Cardiac muscle cell (in vitro differentiated cells and primary cell): ENCODE measurements at regions not wholly inside any gene's neighbourhood (a gene's known extent, or its start where the extent isn't known, plus 50 kb on each side); places are given as distances from the start of the nearest gene placed in this dataset.

Experiments used
- DNase-seq, 2 donors: peaks; one replicate each; pipeline versions ENCODE4 v3.0.0 to v3.0.0-alpha.2; 2010 to 2017; ENCODE audit warnings: low read depth in 1 of 2, low spot score in 1 of 2
- H3K27ac ChIP-seq: fragments of 200-600 bp; sonication (generic); 2 replicates; pipeline ENCODE4 v1.5.1; 2016
- H3K27me3 ChIP-seq: fragments of 200-600 bp; sonication (generic); 2 replicates; pipeline ENCODE4 v1.6.0; 2016; ENCODE audit warnings: control low read depth
- H3K36me3 ChIP-seq: fragments of 200-600 bp; sonication (generic); 2 replicates; pipeline ENCODE4 v1.5.1; 2016; ENCODE audit warnings: control low read depth
- H3K4me1 ChIP-seq: fragments of 200-600 bp; sonication (generic); 2 replicates; pipeline ENCODE4 v1.8.1; 2017; ENCODE audit warnings: low read depth, mild to moderate bottlenecking, mixed run types
- H3K4me3 ChIP-seq: fragments of 200-600 bp; sonication (generic); 2 replicates; pipeline ENCODE4 v1.5.1; 2016; ENCODE audit warnings: mild to moderate bottlenecking
- H3K9me3 ChIP-seq: fragments of 200-600 bp; sonication (generic); 2 replicates; pipeline ENCODE4 v1.5.1; 2017; ENCODE audit warnings: low read depth, mild to moderate bottlenecking, control low read depth
- CTCF ChIP-seq: IDR thresholded peaks from 2 replicates; pipeline ENCODE4 v1.5.1; 2012; ENCODE audit warnings: low read depth, mild to moderate bottlenecking, low read length

DNA sequence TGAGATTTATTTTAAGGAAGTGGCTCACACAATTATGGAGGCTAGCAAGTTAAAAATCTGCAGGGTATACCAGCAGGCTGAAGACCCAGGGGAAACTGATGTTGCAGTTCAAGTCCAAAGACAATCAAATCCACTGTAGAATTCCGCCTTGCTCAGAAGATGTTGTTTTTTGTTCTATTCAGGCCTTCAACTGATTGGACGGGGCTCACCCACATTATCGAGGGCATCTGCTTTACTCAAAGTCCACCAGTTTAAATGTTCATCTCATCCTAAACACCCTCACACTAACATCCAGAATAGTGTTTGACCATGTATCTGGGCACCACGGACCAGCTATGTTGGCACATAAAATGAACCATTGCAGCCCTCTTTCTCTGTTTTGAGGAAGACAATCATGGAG lies 211.2 kb upstream of the GPR26 start:
- H3K36me3 ChIP-seq, result no peaks in the 10 kb centered on the region
- no peak overlapping the region for H3K4me3 ChIP-seq
- no peak overlapping the region for H3K27ac ChIP-seq
- H3K27me3 ChIP-seq, result no peaks in the 10 kb centered on the region
- no peaks in the 10 kb centered on the region for H3K4me1 ChIP-seq
- no peaks in the 10 kb centered on the region for H3K9me3 ChIP-seq
- TF ChIP-seq CTCF, result no peak
- DNase-seq, result no peak

DNA sequence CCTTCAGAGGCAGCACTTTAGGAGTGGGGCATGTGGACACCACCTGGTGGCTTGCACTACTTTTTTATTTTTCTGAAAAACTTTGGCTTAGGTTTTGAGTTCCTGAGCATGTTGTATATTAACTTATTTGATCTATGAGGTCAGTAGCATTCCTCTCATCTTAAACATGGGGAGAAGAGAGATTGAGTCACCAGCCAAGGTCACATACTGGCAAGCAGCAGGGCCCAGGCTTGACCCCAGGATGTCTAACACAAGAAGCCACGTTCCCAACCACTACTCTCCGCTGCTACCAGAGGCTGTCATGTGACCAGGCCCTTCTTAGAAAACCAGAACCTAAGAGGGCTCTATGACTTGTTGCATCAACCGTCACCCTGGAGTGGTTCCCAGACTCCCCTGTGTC lies 210.3 kb upstream of the GPR26 start:
- Histone ChIP-seq H3K4me3 (no peak overlapping the region), H3K27me3 (no peaks in the 10 kb centered on the region), H3K4me1 (no peaks in the 10 kb centered on the region), H3K36me3 (no peaks in the 10 kb centered on the region), H3K9me3 (no peaks in the 10 kb centered on the region), H3K27ac (no peak overlapping the region)
- DNase-seq, result no peak
- no peak for TF ChIP-seq CTCF

DNA sequence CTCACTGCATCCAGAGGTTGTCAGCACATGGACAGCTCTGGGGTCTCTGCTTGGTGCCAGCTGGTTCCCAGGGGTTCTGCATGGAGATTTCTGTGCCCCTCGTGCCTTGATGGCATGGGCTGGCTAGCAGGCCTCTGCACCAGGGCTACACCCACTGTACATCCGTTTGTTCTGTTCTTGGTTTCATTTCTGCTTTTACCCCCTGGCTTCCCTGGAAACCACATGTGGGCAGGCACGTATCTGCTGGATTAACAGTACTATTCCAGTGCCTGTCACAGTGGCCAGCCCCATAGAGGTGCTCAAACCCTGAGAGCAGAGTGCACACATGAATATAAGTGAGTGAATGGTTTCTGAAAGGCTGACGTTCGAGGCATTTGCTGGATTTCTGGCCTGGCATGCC lies 207.2 kb upstream of the GPR26 start:
- Histone ChIP-seq H3K36me3 (no peaks in the 10 kb centered on the region), H3K27me3 (no peaks in the 10 kb centered on the region), H3K9me3 (no peaks in the 10 kb centered on the region), H3K27ac (no peak overlapping the region), H3K4me1 (no peaks in the 10 kb centered on the region), H3K4me3 (no peak overlapping the region)
- no peak for DNase-seq
- no peak for TF ChIP-seq CTCF

GRCh38 chr10:123459371-123460091 lies 206.6 kb upstream of the GPR26 start:
- no peak for TF ChIP-seq CTCF
- no peak for DNase-seq
- Histone ChIP-seq H3K4me1 (no peaks in the 10 kb centered on the region), H3K4me3 (no peak overlapping the region), H3K9me3 (no peaks in the 10 kb centered on the region), H3K36me3 (no peaks in the 10 kb centered on the region), H3K27ac (no peak overlapping the region), H3K27me3 (no peaks in the 10 kb centered on the region)

DNA sequence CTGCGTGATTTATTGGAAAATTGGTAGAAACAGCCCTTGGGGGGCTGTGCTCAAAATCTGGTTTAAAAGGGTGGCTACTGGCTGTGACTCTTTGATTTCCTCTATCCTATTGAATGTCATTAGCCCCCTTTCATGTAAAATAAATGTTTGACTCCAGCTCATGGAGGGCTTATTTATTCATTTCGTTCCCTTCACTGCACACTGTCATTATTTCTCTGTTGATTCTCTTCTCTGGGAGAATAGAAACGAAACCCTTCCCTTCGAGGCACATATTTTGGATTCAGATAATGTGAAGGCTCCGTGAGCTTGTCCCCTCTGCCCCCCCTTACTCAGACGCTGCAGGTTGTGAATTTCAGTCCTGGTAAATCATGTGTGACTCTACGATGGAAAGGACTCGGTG lies 203.9 kb upstream of the GPR26 start:
- H3K4me3 ChIP-seq, result no peak overlapping the region
- no peaks in the 10 kb centered on the region for H3K9me3 ChIP-seq
- no peaks in the 10 kb centered on the region for H3K4me1 ChIP-seq
- TF ChIP-seq CTCF, result no peak
- DNase-seq, result no peak
- no peaks in the 10 kb centered on the region for H3K27me3 ChIP-seq
- no peaks in the 10 kb centered on the region for H3K36me3 ChIP-seq
- no peak overlapping the region for H3K27ac ChIP-seq

GRCh38 chr10:123462756-123463155 lies 203.4 kb upstream of the GPR26 start:
- Histone ChIP-seq H3K36me3 (no peaks in the 10 kb centered on the region), H3K4me3 (no peak overlapping the region), H3K27ac (no peak overlapping the region), H3K27me3 (no peaks in the 10 kb centered on the region), H3K9me3 (no peaks in the 10 kb centered on the region), H3K4me1 (no peaks in the 10 kb centered on the region)
- TF ChIP-seq CTCF, result no peak
- DNase-seq, result no peak
